NCI-H2081 (cell line): ENCODE measurements at regions not wholly inside any gene's neighbourhood (a gene's known extent, or its start where the extent isn't known, plus 50 kb on each side); places are given as distances from the start of the nearest gene placed in this dataset.
"Not testable (repeated sequence)": the region's sequence is repeated elsewhere in the genome, so short reads cannot be mapped to it uniquely, and the experiment has no call there.

Experiments used
- DNase-seq, 2 experiments: peaks; one replicate each; lab custom pipeline; 2025; lab: John Stamatoyannopoulos, UW

GRCh38 chr13:86579662-86580061, 780.4 kb upstream of the SLITRK6 start:
- DNase-seq = no peak

- no peak for DNase-seq
Measured at GRCh38 chr13:86581706-86582105, 782.5 kb upstream of the SLITRK6 start.

GRCh38 chr13:86584301-86584700, 785.1 kb upstream of the SLITRK6 start:
- DNase-seq = no peak

GRCh38 chr13:86585835-86586234, 786.6 kb upstream of the SLITRK6 start:
- DNase-seq = no peak

- DNase-seq = no peak
Measured at GRCh38 chr13:86591862-86592261, 792.6 kb upstream of the SLITRK6 start.

GRCh38 chr13:86601351-86601750, 802.1 kb upstream of the SLITRK6 start:
- DNase-seq = no peak

GRCh38 chr13:86606264-86606663, 807.0 kb upstream of the SLITRK6 start:
- DNase-seq = no peak

GRCh38 chr13:86608701-86609100, 809.5 kb upstream of the SLITRK6 start:
- DNase-seq = no peak

GRCh38 chr13:86633346-86633745, 834.1 kb upstream of the SLITRK6 start:
- DNase-seq = no peak

GRCh38 chr13:86651171-86651570, 852.0 kb upstream of the SLITRK6 start:
- not testable (repeated sequence) for DNase-seq

- no peak for DNase-seq
Measured at GRCh38 chr13:86653009-86653408, 853.8 kb upstream of the SLITRK6 start.

GRCh38 chr13:86655561-86655960, 856.3 kb upstream of the SLITRK6 start:
- no peak for DNase-seq

GRCh38 chr13:86660090-86660489, 860.9 kb upstream of the SLITRK6 start:
- no peak for DNase-seq

- no peak for DNase-seq
Measured at GRCh38 chr13:86665842-86666241, 866.6 kb upstream of the SLITRK6 start.

- no peak for DNase-seq
Measured at GRCh38 chr13:86673931-86674431, 874.8 kb upstream of the SLITRK6 start.

- no peak for DNase-seq
Measured at GRCh38 chr13:86681223-86681622, 882.0 kb upstream of the SLITRK6 start.

- DNase-seq = peak; percentile 13 to 39
Measured at GRCh38 chr13:86684402-86684801, 885.2 kb upstream of the SLITRK6 start.

GRCh38 chr13:86689911-86690310, 890.7 kb upstream of the SLITRK6 start:
- DNase-seq = no peak

GRCh38 chr13:86692291-86692690, 893.1 kb upstream of the SLITRK6 start:
- no peak for DNase-seq

- DNase-seq = no peak
Measured at GRCh38 chr13:86710013-86710412, 910.8 kb upstream of the SLITRK6 start.

GRCh38 chr13:86710896-86711295, 911.7 kb upstream of the SLITRK6 start:
- DNase-seq = peak in 1 of 2 experiments; percentile 8

GRCh38 chr13:86714495-86714894, 915.3 kb upstream of the SLITRK6 start:
- DNase-seq = no peak

GRCh38 chr13:86725105-86725504, 925.9 kb upstream of the SLITRK6 start:
- no peak for DNase-seq

GRCh38 chr13:86729206-86729605, 930.0 kb upstream of the SLITRK6 start:
- no peak for DNase-seq

- no peak for DNase-seq
Measured at GRCh38 chr13:86731987-86732386, 932.8 kb upstream of the SLITRK6 start.
